ENCODE measurements at regions not wholly inside any gene's neighbourhood (a gene's known extent, or its start where the extent isn't known, plus 50 kb on each side); places are given as distances from the start of the nearest gene placed in this dataset.
A peak's percentile ranks its signal among the peaks of the same experiment; 100 is the strongest.
"Not testable (repeated sequence)": the region's sequence is repeated elsewhere in the genome, so short reads cannot be mapped to it uniquely, and the experiment has no call there.

DNA sequence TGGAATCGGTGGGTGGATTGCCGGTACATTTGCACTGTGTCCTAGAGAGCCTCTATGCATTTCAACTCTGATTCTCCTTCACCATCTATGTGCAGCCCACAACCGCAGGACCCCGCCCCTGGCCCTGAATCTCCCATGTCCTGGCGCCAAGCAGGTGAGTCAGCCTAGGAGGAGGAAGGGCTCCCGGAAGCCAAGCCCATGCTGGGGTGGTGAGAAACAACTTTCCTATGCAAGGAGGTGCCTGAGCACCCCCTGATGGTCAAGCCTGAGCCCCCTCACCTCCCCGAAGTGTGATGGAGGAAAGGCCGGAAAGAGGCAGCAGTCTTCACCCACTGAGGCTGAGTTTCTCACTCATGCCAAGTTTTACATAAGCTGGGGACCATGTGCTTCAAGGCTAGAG, 110.8 kb downstream of the TNFRSF13B start:
- H2BK20ac ChIP-seq (ENCODE audit: low read depth, low read length, poor library complexity, severe bottlenecking); H3K4me3 Mint-ChIP-seq; H3K23ac ChIP-seq (ENCODE audit: insufficient read length, low read depth, low read length); H3K27ac Mint-ChIP-seq; H3K18ac ChIP-seq (ENCODE audit: insufficient read length, low read depth, low read length); H3K9me3 Mint-ChIP-seq; H3K9me3 ChIP-seq (ENCODE audit: control insufficient read depth, low read depth, low read length); H3K36me3 Mint-ChIP-seq (ENCODE audit: insufficient read depth in 1 of 3, low read depth in 3 of 3); H3T11ph ChIP-seq (ENCODE audit: low read length); H2BK5ac ChIP-seq (ENCODE audit: insufficient read length, low read length); H3K79me2 ChIP-seq (ENCODE audit: insufficient read depth, low read length); H3K27me3 ChIP-seq (ENCODE audit: insufficient read depth, low read length); H3K27me3 Mint-ChIP-seq (ENCODE audit: low read depth); H3K4ac ChIP-seq (ENCODE audit: low read depth, low read length); H4K8ac ChIP-seq (replicated peaks; ENCODE audit: insufficient read length, low read depth, low read length); H4K91ac ChIP-seq (ENCODE audit: insufficient read length, low read depth, low read length); H3K23me2 ChIP-seq (ENCODE audit: insufficient read length, low read depth, low read length, poor library complexity, severe bottlenecking); H2BK120ac ChIP-seq (ENCODE audit: low read depth, low read length, poor library complexity, severe bottlenecking); H4K5ac ChIP-seq (ENCODE audit: insufficient read length, low read depth, low read length); H3K4me2 ChIP-seq (ENCODE audit: insufficient read depth, insufficient read length, low read length); H3K4me1 ChIP-seq (ENCODE audit: insufficient read depth, low read length); H3K9ac ChIP-seq (ENCODE audit: extremely low read depth, insufficient read length, low read length); H2AK5ac ChIP-seq (ENCODE audit: insufficient read length, low read length); H3K56ac ChIP-seq (ENCODE audit: insufficient read length, low read depth, low read length); H2AFZ ChIP-seq (ENCODE audit: low read length); H2BK15ac ChIP-seq (ENCODE audit: low read depth, low read length); H3K14ac ChIP-seq (ENCODE audit: insufficient read depth, low read length); H2BK12ac ChIP-seq (ENCODE audit: insufficient read length, low read depth, low read length); H4K20me1 ChIP-seq (ENCODE audit: control insufficient read depth, insufficient read depth, insufficient read length); H3K27ac ChIP-seq (ENCODE audit: insufficient read length, low read depth, low read length); H3K79me1 ChIP-seq (ENCODE audit: insufficient read depth, low read depth, low read length, poor library complexity, severe bottlenecking): not testable (repeated sequence)
- no CpG with 5 or more reads among the region's 8 CpGs for WGBS (ENCODE audit: extremely low coverage, insufficient read length, low lambda C conversion rate)
- TF ChIP-seq, protein P1, sequence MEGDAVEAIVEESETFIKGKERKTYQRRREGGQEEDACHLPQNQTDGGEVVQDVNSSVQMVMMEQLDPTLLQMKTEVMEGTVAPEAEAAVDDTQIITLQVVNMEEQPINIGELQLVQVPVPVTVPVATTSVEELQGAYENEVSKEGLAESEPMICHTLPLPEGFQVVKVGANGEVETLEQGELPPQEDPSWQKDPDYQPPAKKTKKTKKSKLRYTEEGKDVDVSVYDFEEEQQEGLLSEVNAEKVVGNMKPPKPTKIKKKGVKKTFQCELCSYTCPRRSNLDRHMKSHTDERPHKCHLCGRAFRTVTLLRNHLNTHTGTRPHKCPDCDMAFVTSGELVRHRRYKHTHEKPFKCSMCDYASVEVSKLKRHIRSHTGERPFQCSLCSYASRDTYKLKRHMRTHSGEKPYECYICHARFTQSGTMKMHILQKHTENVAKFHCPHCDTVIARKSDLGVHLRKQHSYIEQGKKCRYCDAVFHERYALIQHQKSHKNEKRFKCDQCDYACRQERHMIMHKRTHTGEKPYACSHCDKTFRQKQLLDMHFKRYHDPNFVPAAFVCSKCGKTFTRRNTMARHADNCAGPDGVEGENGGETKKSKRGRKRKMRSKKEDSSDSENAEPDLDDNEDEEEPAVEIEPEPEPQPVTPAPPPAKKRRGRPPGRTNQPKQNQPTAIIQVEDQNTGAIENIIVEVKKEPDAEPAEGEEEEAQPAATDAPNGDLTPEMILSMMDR (conservative IDR thresholded peaks at IDR 0.05) = 0 out of 3 replicates have a peak, but pooled peaks have one; percentile 25
- peaks cover 10 to 15% of the 10 kb centered on the region in 2 experiments for H3K4me1 Mint-ChIP-seq
- DNase-seq = peak; percentile 56

DNA sequence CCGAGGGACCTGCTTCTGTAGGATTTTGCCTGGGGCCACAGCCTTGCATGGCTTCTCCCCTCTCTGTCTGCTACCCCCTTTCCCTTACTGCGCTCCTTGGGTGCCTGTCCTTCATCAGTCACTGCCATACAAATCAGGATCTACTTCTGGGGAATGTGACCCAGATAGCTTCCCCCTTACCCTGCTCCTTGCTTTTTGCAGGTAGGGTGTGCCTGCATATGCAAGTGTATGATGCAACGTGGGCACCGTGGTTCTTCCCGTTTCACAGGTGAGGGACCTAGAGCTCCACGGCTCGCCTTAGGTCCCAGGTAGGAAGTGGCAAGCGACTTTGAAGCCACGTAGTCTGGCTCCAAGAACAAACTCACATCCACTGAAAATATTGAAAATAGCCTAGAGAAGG, 111.5 kb downstream of the TNFRSF13B start:
- not testable (repeated sequence) for H3K23me2 ChIP-seq (ENCODE audit: insufficient read length, low read depth, low read length, poor library complexity, severe bottlenecking); H2AK5ac ChIP-seq (ENCODE audit: insufficient read length, low read length); H3K9me3 ChIP-seq (ENCODE audit: control insufficient read depth, low read depth, low read length); H3K23ac ChIP-seq (ENCODE audit: insufficient read length, low read depth, low read length); H4K5ac ChIP-seq (ENCODE audit: insufficient read length, low read depth, low read length); H3K79me2 ChIP-seq (ENCODE audit: insufficient read depth, low read length); H2BK120ac ChIP-seq (ENCODE audit: low read depth, low read length, poor library complexity, severe bottlenecking); H3K4ac ChIP-seq (ENCODE audit: low read depth, low read length); H3K4me3 Mint-ChIP-seq; H2BK20ac ChIP-seq (ENCODE audit: low read depth, low read length, poor library complexity, severe bottlenecking); H4K8ac ChIP-seq (replicated peaks; ENCODE audit: insufficient read length, low read depth, low read length); H3K27me3 Mint-ChIP-seq (ENCODE audit: low read depth); H3K27ac ChIP-seq (ENCODE audit: insufficient read length, low read depth, low read length); H3K14ac ChIP-seq (ENCODE audit: insufficient read depth, low read length); H2BK12ac ChIP-seq (ENCODE audit: insufficient read length, low read depth, low read length); H3K4me1 ChIP-seq (ENCODE audit: insufficient read depth, low read length); H3K9me3 Mint-ChIP-seq; H2AFZ ChIP-seq (ENCODE audit: low read length); H2BK5ac ChIP-seq (ENCODE audit: insufficient read length, low read length); H3K79me1 ChIP-seq (ENCODE audit: insufficient read depth, low read depth, low read length, poor library complexity, severe bottlenecking); H3K18ac ChIP-seq (ENCODE audit: insufficient read length, low read depth, low read length); DNase-seq; H3K27ac Mint-ChIP-seq; H4K91ac ChIP-seq (ENCODE audit: insufficient read length, low read depth, low read length); H3T11ph ChIP-seq (ENCODE audit: low read length); H4K20me1 ChIP-seq (ENCODE audit: control insufficient read depth, insufficient read depth, insufficient read length); H2BK15ac ChIP-seq (ENCODE audit: low read depth, low read length); H3K27me3 ChIP-seq (ENCODE audit: insufficient read depth, low read length); H3K36me3 Mint-ChIP-seq (ENCODE audit: insufficient read depth in 1 of 3, low read depth in 3 of 3); H3K4me2 ChIP-seq (ENCODE audit: insufficient read depth, insufficient read length, low read length); H3K9ac ChIP-seq (ENCODE audit: extremely low read depth, insufficient read length, low read length); H3K56ac ChIP-seq (ENCODE audit: insufficient read length, low read depth, low read length)
- peaks cover 8 to 13% of the 10 kb centered on the region in 2 experiments for H3K4me1 Mint-ChIP-seq
- no CpG with 5 or more reads among the region's 9 CpGs for WGBS (ENCODE audit: extremely low coverage, insufficient read length, low lambda C conversion rate)

Measured in H9 (cell line).